ENCODE measurements at regions not wholly inside any gene's neighbourhood (a gene's known extent, or its start where the extent isn't known, plus 50 kb on each side); places are given as distances from the start of the nearest gene placed in this dataset.
"Not testable (repeated sequence)": the region's sequence is repeated elsewhere in the genome, so short reads cannot be mapped to it uniquely, and the experiment has no call there.

DNA sequence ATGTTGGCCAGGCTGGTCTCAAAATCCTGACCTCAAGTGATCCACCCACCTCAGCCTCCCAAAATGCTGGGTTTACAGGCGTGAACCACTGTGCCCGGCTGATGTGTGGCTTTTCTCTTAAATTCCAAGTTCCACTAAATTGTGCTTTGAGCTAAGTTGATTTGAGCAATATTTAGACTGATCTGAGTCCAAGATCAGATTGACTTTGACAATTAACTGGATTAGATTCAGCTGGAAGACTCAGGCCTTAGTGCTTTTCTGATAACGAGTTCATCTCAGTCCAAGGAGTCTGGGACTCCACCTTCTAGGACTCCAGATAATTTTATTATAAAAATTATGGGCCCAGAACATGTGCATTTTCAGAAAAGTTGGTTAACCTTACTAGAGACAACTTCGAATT is 94.4 kb upstream of the FAM174B start:
- no peak overlapping the region for H3K27ac ChIP-seq
- no peak overlapping the region for H3K4me3 ChIP-seq

GRCh38 chr15:92751528-92751927 is 96.0 kb upstream of the FAM174B start:
- H3K27ac ChIP-seq = no peak overlapping the region

DNA sequence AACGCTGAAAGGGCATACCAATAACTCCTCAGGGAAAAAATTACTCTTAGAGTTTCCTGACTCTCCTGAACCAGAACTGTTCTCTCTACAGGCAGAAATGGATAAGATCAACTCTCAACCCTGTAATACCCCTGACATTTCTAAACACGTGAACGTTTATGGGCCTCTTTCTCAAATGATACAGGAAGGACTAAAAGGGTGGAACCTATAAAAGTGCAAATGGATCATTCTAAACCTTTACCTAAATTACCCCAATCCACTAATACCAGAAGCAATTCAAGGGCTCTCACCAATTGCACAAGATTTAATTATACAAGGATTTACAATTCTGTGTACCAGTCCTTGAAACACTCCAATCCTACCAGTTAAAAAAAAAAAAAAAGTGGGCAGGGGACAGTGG is 98.0 kb upstream of the FAM174B start:
- Histone ChIP-seq H3K27ac (no peak overlapping the region), H3K4me3 (no peak overlapping the region)

More at GRCh38 chr15:92751528-92751927, 96.0 kb upstream of the FAM174B start:
- H3K4me3 ChIP-seq = no peak overlapping the region

DNA sequence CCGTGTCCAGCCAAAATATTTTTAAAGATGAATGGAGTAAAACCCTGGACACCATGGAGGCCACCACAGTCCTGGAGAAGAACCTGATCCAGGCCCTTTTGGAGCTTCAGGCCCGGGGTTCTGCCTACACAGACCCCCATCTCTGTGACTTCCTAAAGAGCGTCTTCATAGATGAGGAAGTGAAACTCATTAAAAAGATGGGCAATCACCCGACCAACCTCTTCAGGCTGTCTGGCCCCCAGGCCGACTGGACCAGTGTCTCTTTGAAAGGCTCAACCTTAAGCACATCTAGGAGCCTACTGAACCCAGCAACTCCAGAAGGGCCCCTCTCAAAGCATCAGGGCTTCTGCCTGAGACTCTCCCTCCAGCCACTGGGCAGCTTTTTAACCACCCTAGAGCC is 107.9 kb upstream of the FAM174B start:
- Histone ChIP-seq H3K27ac (no peak overlapping the region), H3K4me3 (no peak overlapping the region)

DNA sequence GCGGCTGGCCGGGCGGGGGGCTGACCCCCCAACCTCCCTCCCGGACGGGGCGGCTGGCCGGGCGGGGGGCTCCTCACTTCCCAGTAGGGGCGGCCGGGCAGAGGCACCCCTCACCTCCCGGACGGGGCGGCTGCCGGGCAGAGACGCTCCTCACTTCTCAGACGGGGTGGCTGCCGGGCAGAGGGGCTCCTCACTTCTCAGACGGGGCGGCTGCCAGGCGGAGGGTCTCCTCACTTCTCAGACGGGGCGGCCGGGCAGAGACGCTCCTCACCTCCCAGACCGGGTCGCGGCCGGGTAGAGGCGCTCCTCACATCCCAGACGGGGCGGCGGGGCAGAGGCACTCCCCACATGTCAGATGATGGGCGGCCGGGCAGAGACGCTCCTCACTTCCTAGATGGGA is 112.6 kb upstream of the FAM174B start:
- not testable (repeated sequence) for H3K4me3 ChIP-seq, H3K27ac ChIP-seq

DNA sequence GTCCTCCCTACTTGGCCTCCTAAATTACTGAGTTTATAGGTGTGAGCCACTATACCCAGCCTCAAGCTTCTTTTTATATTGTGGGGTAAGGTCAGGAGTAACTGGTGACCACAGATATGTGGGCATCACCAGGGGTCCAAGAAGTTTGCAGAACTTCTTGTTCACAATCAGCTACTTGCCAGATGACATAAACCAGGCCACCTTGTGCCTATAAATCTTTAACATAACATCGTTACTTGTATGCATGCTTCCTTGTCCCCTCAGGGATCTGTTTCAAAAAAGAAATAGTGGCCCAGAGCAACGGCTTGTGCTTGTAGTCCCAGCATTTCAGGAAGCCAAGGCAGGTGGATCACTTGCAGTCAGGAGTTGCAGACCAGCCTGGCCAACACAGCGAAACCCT is 115.1 kb upstream of the FAM174B start:
- Histone ChIP-seq H3K4me3 (no peak overlapping the region), H3K27ac (no peak overlapping the region)

DNA sequence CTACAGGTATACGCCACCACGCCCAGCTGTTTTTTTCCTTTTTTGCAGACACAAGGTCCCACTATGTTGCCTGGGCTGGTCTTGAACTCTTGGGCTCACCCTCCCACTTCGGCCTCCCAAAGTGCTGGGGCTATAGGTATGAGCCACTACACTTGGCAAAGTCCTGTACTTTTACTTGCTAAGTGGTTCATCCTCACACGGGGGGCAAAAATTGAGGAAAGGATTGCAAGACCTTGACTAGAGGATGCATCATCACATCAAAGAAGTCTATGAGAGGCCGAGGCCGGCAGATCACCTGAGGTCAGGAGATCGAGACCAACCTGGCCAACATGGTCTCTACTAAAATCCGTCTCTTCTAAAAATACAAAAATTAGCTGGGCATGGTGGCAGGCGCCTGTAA is 116.5 kb upstream of the FAM174B start:
- Histone ChIP-seq H3K4me3 (no peak overlapping the region), H3K27ac (no peak overlapping the region)

- H3K27ac ChIP-seq = no peak overlapping the region
Measured at GRCh38 chr15:92772626-92773244, 117.2 kb upstream of the FAM174B start.

GRCh38 chr15:92773340-92773739 is 117.8 kb upstream of the FAM174B start:
- H3K4me3 ChIP-seq = no peak overlapping the region

More at GRCh38 chr15:92772626-92773244, 117.2 kb upstream of the FAM174B start:
- no peak overlapping the region for H3K4me3 ChIP-seq

DNA sequence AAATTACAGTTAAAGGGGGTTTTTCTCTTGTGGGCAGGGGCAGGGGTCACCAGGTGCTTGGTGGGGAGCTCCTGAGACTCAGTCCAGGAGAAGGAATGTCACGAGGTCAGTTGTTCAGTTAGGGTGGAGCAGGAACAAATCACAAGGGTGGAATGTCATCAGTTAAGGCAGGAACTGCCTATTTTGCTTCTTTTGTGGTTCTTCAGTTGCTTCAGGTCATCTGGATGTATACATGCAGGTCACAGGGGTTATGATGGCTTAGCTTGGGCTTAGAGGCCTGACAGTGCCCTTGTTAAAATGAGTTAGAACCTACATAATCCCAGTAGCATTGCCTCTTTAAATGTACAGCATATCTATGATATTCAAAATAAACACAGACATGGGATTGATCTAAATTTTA is 120.2 kb upstream of the CHD2 start:
- H3K27ac ChIP-seq = no peak overlapping the region
- no peak overlapping the region for H3K4me3 ChIP-seq

More at GRCh38 chr15:92773340-92773739, 117.8 kb upstream of the FAM174B start:
- H3K27ac ChIP-seq = no peak overlapping the region

DNA sequence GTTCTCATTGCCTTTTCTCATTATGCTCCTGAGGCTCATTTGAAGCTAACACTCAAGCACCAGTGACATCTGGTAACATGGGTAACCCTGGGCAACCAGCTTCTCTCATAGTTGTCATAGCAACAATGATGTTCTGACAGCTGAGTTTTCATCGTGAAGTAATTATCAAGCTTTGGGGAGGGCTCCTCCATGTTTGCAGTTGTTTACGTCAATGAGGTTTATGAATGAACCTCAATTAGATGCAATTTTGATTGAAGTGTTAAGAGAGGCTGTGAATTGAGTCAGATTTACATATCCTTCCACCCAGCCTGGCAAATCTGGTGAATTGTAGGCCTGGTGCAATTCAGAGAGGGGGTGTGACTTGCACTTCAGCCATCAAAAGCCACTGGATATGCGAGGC is 119.3 kb upstream of the CHD2 start:
- no peak overlapping the region for H3K4me3 ChIP-seq
- no peak overlapping the region for H3K27ac ChIP-seq

- no peak overlapping the region for H3K27ac ChIP-seq
- no peak overlapping the region for H3K4me3 ChIP-seq
Measured at GRCh38 chr15:92781925-92782453, 118.1 kb upstream of the CHD2 start.

DNA sequence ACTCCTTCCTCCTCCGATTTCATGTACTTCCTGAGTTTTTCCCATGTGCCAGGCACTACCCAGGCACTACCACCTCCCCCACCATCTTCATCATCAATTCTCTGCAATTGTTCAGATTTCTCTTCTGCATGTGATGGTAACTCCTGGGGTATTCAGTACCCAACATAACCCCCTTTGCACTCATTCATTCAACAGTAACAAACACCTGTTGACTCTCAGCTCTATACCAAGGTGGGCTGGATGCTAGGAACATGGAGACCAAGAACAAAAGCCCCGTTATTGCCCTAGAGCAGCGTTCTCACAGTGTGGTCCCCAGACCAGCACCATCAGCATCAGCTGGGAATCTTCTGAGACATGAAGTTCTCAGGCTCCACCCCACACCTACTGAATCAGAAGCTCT is 113.0 kb upstream of the CHD2 start:
- Histone ChIP-seq H3K4me3 (no peak overlapping the region), H3K27ac (no peak overlapping the region)

DNA sequence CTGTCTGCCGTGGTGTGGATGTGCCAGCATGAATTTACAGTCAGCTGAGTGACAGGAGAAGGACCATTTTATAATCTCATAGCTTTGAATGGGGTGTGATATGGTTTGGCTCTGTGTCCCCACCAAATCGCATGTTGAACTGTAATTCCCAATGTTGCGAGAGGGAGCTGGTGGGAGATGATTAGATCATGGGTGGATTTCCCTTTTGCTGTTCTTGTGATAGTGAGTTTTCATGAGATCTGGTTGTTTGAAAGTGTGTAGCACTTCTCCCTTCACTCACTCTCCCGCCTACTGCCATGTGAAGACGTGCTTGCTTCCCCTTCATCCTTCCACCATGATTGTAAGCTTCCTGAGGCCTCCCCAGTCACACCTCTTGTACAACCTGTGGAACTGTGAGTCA is 111.9 kb upstream of the CHD2 start:
- H3K27ac ChIP-seq = no peak overlapping the region
- H3K4me3 ChIP-seq = no peak overlapping the region

DNA sequence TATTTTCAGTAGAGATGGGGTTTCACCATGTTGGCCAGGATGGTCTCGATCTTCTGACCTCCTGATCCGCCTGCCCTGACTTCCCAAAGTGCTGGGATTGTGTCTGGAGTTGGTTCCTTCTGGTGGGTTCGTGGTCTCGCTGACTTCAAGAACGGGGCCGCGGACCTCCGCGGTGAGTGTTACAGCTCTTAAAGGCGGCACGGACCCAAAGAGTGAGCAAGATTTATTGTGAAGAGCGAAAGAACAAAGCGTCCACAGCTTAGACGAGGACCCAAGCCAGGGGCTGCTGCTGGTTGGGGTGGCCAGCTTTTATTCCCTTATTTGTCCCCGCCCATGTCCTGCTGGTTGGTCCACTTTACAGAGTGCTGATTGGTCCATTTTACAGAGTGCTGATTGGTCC is 111.3 kb upstream of the CHD2 start:
- H3K4me3 ChIP-seq = not testable (repeated sequence)

GRCh38 chr15:92796161-92796611 is 103.9 kb upstream of the CHD2 start:
- no peak overlapping the region for H3K27ac ChIP-seq
- no peak overlapping the region for H3K4me3 ChIP-seq

More for the DNA sequence above, 111.3 kb upstream of the CHD2 start:
- H3K27ac ChIP-seq = not testable (repeated sequence)

GRCh38 chr15:92797168-92798052 is 102.7 kb upstream of the CHD2 start:
- H3K4me3 ChIP-seq = no peak overlapping the region
- H3K27ac ChIP-seq = peak overlapping the region in 17 of 21 experiments; percentile 16 to 79 (median 63)

DNA sequence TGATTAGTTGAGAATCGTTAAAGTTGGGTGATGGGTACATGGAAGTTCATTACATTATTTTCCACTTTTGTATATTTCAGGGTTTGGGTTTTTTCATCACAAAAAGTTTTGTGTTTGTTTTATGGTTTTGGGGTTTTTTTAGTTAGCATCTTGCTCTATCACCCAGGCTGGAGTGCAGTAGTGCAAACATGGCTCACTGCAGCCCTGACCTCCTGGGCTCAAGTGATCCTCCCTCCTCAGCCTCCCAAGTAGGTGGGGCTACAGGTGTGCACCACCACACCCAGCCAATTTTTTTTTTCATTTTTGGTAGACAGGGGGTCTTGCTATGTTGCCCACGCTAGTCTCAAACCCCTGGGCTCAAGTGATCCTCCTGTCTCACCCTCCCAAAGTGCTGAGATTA is 100.1 kb upstream of the CHD2 start:
- Histone ChIP-seq H3K27ac (no peak overlapping the region), H3K4me3 (no peak overlapping the region)

GRCh38 chr15:92800416-92801055 is 99.6 kb upstream of the CHD2 start:
- H3K4me3 ChIP-seq = not testable (repeated sequence)
- H3K27ac ChIP-seq = peak overlapping the region in 6 of 21 experiments; percentile 70 to 92 (median 87)

DNA sequence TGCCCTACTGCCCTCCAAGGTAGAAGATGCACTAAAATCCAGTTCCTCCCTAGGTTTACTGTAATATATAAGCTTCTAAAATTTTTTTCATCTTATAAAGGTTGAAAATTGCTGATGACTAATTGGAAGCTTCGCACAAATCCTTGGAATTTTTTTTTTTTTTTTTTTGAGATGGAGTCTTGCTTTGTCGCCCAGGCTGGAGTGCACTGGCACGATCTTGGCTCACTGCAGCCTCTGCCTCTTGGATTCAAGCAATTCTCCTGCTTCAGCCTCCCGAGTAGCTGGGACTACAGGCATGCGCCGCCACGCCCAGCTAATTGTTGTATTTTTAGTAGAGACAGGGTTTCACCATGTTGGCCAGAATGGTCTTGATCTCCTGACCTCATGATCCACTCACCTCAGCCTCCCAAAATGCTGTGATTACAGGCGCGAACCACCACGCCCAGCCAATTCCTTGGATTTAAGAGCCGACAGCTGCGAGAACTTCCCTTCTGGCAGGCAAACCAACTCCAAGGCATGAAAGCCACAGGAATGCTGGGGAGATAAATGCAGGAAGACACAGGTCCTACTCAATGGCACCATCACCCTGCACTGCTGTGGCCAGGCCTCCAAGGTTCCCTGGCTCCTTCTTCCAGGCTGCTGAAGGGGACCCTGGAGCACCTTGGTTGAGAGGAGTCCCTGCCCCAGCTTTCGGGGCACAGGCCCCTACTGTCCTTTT is 98.9 kb upstream of the CHD2 start:
- peak overlapping the region in 20 of 21 experiments; percentile 53 to 92 (median 84) for H3K27ac ChIP-seq
- H3K4me3 ChIP-seq = not testable (repeated sequence)

Measured in skin epidermis (tissue), 12 donors.